Body of pancreas (tissue), 4 donors: ENCODE measurements at regions not wholly inside any gene's neighbourhood (a gene's known extent, or its start where the extent isn't known, plus 50 kb on each side); places are given as distances from the start of the nearest gene placed in this dataset.

Experiments used
- CTCF ChIP-seq, 7 experiments: fragments of 450-650 bp in 4 of 7; fragments of 200-600 bp in 3 of 7; sonication (generic) in 3 of 7; IDR thresholded peaks; one replicate each; pipeline ENCODE4 v1.5.1; 2016 to 2019; ENCODE audit warnings: antibody characterized with exemption in 7 of 7
- POLR2A ChIP-seq, 3 donors: fragments of 450-650 bp; IDR thresholded peaks; one replicate each; pipeline ENCODE4 v1.6.1; 2016; ENCODE audit warnings: antibody characterized with exemption in 3 of 3, mild to moderate bottlenecking in 2 of 3

DNA sequence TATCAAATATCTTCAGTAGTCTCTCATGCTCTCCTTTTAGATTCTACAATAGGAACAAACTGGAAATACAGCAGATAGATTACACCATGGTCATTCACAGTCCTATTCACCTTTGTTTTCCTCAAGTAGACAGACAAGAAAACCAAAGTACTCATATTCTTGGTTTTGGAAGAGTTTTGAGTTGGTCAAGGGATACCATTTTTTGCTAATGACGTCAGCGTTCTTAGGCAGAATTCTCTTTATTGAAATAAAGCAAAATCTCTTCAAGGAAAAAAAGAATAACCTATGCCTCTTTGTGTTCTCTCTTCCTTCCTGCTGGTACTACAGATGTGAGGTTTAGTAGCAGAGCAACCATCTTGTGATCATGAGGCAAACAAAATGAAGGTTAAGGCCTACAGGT lies 268.3 kb upstream of the PDZRN3 start:
- TF ChIP-seq CTCF (IDR thresholded peaks at IDR 0.05) (no peak), POLR2A (IDR thresholded peaks at IDR 0.05) (no peak)
